C1 segment of cervical spinal cord (tissue), 14 donors: ENCODE measurements at regions not wholly inside any gene's neighbourhood (a gene's known extent, or its start where the extent isn't known, plus 50 kb on each side); places are given as distances from the start of the nearest gene placed in this dataset.

Experiments
- DNase-seq, 14 donors: peaks; one replicate each; lab custom pipeline; 2025; lab: John Stamatoyannopoulos, UW

DNA sequence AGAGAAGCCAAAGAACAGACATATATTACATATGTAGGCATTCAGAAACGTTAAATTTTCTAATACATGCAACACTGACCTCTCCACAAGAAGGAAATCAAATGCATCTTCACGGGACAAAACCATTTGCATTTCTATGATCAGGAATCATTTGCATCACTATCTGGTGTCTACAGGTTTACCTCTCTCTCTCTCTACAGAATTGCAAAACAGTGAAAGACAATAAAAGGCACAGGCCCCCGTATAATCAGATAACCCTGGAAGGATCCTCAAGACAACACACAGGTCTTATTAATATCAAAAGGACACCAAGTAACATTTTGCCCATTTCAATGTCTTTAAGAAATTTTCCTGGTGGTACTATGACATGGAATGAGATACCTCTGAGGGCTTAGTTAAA lies 306.3 kb downstream of the GPAM start:
- no peak for DNase-seq

DNA sequence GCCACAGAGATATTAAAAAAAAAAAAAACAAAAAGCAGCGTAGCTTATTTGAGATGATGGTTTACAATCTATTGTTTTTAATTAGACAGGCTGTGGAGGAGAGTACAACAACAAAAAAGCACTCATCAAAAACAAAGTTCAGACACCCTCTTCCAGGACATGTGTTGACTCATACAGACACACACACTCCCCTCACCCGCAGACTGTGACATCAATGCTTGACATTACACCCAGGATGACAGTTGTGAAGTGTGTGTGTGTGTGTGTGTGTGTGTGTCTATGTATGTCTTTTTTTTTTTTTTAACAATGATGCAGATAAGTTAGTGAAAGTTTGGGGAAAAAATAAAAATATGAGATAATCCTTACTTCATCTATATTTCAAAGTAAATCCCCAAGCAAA lies 303.6 kb downstream of the GPAM start:
- no peak for DNase-seq

DNA sequence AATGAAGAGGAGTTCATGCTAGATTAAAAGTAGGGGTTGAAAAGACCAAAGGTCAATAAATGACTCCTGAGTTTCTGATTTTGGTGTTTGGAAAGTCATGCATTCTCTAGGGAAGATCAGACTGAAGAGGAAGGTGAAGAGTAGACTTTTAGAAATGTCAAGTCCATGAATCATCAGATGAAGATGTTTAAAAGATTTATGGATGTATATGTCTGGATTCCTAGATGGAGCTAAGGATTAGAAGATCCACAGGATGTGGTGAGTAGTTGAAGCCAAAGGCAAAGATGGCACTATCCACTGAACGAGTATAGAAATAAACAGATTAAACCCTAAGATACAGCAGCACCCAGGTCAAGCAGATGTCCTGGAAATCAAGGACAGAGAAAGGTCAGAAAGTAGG lies 298.5 kb downstream of the GPAM start:
- no peak for DNase-seq

DNA sequence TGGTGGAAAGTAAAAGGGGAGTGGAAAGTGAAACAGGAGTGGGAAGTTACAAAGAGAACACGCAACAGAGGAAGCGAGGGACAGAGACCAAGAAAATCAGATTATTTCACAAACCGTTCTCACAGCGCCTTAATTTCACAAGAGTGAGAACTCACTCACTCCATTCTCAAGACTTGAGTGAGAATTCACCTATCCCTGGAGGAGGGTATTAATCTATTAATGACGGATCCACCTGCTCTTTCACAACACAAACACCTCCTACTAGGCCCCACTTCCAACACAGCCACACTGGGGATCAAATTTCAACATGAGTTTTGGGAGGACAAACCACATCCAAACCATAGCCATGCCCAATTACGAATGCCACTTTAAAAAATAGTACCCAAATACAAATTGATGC lies 297.6 kb downstream of the GPAM start:
- DNase-seq, result no peak

DNA sequence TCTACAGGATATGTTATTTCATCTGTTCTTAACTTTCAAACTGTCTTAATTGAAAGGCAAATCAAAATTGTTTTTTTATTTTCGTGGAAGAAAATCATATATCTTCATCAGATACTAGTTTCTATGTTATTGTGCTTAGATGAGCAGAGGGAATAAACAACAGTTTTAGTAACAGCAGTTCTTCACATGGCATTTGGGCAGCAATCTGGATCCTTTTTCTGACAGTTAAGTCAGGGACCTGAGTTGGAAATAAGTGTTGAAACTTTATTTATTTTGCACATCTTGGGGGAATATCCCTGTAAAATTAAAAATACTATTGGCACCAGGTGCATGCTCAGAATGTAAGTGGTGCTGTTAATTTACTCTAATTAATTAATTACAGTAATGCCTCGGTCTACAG lies 296.3 kb downstream of the GPAM start:
- no peak for DNase-seq

DNA sequence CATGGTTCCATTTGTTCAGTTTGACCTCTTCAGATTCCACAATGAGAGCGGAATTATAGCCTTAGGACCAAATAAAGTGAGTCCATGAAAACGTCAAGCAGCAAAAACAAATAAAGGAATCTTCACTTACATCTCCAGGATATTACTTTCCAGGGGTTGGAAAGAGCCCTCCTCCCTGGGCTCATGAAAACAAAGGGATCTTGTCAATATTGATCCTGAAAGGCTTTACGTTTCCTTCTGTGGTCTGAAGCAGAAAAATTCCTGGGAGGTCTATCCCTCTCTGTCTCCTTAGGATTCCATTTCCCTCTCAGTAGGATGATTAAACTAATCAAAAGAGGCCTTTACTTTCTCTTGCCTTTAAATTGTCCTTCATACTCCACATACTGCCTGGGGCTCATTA lies 293.5 kb downstream of the GPAM start:
- DNase-seq, result no peak

DNA sequence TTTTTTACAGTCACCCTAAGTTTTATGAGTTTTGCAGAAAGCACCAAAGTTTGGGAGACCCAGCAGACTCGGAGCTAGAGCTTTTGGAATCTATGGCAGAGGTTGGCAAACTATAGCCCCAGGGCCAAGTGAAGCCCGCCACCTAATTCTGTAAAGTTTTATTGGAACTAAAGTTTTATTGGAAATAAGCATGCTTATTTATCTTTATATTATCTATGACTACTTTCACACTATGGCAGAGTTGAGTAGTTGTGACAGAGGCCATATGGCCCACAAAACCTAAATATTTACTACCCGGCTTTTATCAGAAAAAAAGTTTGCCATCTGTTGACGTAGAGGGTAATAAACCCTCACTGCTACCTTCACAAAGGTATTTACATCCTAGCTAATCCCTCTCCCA lies 267.6 kb downstream of the GPAM start:
- DNase-seq, result no peak

DNA sequence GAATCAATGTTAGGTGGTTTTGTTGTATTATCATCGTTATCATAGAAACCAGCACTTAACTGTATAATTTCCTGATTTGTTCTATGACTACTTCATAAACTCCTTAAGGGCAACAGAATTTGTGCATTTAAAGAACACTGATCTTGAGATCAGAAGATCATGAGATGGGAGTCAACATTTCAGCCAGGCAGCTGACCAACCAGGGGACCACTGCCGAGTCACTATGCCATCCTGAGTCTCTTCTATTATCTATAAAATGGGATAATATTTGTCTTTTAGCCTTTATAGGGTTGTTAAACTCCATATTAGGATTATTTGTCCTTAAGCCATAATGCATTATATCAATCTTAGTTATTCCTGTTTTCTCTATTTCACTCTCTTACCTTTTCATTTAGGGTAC lies 261.7 kb downstream of the GPAM start:
- no peak for DNase-seq

DNA sequence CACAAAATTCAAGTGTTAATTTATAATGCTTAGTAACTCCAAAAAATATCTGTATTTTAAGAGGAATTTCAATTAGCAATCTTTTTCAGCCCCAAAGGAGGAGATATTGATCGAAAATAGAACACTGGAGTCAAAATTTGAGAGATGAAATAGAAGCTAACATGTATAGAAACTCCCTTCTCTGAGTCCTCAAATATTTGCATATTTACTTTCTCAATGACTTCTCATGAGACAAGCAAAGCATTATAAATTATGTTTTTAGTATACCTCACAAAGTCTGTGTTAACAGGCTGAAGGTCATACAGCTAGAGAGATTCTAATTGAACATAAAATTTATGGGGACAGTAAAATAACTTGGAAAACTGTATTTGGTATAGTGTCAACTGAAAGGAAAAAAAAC lies 260.5 kb downstream of the GPAM start:
- no peak for DNase-seq

DNA sequence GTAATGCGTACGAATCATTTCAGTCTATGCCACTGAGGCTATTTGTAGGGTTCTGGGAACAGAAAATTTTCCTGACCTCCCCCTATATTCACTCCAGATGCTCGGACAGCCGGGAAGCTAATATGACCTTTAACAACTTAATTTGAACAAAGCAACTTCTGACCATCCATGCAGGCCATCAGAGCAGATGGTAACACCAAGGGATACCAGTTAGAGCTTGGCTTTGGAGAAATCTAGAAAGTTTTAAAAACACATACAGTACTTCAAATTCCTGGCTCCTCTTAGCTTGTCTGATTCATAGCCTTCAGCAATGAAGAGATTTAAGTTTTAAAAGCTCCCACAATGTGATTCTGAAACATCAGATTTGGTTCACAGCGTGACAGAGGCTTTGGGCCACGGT lies 257.3 kb downstream of the GPAM start:
- peak in 1 of 14 donors; percentile 68 for DNase-seq

DNA sequence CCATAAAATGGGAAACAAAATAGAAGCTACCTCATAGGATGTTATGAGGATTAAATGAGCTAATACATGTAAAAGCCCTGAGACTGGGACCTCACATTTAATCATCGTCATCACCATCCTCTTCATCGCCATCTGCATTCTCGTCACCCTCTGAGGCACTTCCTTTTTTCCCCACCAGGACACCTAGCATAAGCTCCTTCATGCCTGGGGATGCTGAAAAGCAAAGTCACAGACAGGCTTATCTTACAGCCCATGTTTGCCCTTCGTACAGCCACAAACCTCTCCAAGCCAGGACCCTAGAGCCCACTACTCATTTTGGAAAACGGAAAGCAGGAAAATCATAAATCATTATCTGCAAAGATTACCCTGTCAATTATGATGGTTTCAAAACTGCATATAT lies 249.6 kb downstream of the GPAM start:
- DNase-seq, result no peak

DNA sequence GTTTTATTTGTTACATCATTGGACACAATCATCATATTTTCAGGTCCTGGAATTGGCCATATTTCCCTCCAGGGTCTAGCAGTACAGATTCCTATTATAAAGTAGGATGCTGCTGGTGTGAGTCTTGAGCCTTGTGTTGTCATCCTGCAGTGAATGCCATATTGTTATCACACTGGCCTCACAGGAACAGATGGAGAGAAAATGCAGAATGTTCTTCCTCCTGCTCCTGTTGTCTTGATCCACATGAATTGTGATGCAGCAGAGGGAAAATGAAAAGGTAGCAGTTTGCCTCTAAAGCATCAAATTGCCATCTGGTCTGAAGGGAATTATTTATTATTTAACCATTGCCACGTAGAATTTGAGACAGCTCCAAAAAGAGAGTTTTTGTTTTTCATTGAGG lies 248.6 kb downstream of the GPAM start:
- DNase-seq, result peak in 2 of 14 donors; percentile 19 to 98

DNA sequence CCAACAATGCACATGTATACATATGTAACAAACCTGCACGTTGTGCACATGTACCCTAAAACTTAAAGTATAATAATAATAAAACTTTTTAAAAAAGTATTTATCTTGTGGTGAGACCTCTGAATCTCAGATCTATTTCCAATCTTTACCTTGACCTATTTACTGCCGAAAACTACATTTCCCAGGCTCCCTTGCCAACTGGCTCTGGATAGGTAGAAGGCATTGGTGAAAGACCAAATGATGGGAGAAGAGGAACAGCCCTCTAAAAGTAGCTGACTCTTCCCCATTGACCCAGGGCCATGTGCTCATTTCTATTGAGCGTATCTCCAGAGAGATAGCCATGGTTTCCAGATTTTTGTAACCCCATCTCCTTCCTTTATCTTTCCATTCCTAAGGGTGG lies 247.4 kb downstream of the GPAM start:
- DNase-seq, result no peak

DNA sequence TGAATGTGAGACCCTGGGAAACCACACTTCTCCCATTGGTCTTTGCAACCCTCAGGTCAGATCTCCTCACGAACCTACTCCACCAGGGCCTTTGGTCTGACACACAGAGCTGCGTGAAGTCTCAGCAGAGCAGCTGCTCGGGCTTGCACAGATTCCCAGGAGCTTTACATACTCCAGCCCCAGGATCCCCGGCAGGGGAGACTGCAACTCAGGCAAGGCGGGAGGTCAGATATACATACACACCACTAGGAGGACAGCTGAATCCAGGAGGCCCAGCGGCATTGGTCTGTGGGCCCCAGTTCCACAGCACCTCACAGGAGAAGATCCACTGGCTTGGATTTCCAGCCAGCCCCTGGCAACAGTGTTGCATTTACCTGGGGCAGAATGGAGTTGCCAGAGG lies 239.2 kb downstream of the GPAM start:
- DNase-seq, result no peak

DNA sequence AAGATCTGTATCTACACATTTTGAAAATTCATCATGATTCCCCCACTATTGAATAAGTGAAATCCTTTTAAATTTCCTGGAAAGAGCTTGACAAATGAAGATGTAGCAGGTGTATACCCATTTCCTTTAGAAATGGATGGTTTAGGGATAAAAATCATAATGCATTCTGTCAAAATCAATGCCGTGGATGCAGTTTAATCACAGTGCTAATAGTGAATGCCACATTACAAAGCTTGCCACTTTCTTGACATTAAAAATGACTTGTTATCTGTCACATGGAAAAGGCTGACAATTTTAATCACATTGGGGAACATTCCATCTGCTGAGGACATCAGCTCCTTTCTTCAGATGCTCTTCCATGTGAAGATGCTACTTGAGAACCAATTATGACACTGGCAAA lies 229.6 kb downstream of the GPAM start:
- no peak for DNase-seq

DNA sequence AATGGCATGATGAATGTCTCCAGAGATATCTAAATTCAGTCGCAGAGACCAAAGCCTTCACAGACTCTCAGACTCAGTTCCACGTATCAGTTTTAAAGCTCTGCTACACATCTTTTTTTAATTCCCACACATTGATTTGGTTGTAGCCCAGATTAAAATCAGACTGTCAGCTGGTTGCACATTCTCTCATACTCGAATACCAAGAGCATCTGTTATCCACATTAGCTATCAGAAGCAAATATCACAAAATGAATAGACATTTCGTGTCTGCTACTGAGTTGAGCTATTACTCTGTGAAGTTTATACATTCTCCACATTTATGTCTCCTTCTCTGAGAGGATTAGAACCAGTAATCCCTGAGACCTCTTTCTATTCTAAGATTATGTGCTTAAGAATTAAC lies 229.2 kb downstream of the GPAM start:
- no peak for DNase-seq

DNA sequence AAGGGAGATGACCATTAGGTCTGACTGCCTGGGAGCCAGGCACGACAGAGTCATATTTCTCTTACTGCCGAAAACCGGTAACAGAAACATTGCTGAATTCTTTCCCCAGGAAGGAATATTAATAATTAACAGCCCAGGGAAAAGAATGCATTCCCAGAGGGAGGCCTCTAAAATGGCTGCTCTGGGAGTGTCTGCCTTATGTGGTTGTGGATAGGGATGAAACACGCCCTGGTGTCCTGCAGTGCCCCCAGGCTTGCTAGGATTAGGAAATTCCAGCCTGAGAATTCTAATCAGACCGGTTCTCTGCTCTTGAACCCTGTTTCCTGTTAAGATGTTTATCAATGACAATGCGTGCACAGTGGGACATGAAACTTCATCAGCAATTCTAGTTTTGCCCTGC lies 226.7 kb downstream of the GPAM start:
- DNase-seq, result no peak

DNA sequence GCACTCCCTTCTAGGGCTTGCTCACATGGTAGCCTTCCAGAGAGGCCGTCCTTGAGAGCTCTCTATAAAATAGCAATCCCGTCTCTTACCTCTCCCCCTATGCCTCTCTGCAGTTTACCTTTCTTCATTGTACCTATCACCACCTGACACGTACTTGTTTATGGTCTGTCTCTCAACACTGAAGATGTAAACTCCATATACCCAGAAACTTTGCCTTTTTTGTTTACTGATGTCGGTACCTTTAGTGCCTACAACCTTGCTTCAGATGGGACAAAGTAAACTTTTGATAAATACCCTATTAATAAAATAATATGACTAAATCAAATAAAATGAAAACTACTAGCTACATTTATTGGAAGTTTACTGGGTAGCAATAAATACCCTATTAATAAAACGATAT lies 220.6 kb downstream of the GPAM start:
- DNase-seq, result no peak

DNA sequence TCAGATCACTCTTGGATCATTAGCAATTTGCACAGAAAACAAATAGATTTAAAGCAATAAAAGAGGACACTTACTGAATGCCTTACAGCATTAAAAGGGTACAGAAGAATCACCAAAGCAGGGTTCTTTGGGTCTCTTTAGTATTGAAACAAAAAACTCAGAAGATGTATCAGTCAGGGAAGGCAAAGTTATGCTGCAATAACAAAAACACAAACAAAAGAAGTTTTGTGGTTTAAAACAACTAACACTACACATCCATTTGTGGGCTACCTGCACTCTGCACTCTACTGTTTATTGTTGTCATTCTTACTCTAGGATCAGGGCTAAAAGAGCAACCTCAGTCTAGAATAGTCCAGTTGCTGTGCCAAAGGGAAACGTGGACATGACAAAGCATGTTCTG lies 216.4 kb downstream of the GPAM start:
- no peak for DNase-seq

DNA sequence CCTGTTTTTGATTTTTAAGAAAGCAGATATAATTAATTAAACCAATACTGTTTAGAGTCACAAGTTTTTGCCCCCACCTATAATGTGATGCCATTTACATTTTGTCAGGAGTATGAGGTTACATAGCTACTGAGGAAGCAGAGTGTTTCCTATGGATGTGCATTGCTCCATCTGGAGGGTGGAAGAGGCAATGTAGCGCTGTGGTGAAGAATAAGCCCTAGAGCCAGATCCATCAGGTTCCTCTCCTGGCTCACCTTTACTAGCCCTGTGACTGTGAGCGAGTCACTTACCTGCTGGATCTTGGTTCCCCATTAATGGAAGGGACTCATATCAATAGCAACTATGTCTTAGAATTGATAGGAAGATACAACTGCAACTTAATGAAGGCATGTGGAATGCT lies 216.0 kb downstream of the GPAM start:
- no peak for DNase-seq

DNA sequence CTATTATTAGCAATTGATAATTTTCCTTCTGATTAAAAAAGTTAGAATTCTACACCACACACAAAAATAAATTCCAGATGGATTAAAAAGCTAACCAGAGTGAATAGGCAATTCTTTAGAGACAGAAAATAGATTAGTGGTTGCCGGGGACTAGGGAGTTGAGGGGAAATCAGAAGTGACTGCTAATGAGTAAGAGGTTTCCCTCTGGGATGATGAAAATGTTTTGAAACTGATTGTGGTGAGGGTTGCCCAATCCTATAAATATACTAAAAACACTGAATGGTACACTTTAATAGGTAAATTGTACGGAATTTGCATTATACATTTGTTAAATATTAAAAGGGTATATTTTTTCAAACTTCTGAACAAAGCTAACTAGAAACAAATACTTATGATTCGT lies 214.9 kb downstream of the GPAM start:
- no peak for DNase-seq

DNA sequence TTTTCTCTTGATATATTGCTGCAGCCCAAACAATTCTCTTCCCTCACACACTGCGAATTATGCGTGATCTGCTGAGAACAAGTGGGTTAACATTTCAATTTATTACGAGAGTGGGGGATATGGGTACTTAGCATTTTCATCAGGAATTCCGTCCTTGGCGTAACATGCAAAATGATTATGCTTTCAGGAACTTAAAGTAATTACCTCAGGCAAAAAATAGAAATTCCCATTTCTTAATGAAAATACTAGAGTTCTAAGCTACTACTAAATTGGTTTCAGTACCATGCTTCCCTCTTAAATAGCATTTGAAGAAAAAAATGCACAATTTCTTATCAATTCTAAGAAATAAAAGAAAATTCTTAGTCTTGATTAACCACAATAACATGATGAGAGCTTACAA lies 213.5 kb downstream of the GPAM start:
- no peak for DNase-seq

DNA sequence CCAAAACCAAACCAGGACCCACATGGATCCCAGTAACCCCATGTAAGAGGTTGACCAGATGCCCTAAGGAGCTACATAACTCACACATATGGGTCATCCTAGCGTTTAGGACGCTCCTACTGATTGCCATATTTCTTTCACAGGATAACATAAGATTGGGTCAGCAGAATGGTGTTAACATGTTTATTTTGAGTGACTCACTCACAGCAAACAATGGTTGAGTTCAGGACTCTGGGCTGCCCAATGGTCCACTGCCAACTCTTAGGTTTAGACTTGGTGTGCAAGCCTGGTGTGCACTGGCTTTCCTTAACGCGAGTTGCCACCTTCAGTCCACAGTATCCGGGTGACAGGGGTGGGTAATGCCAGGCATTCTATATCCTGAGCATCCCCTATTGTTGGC lies 211.5 kb downstream of the GPAM start:
- no peak for DNase-seq

DNA sequence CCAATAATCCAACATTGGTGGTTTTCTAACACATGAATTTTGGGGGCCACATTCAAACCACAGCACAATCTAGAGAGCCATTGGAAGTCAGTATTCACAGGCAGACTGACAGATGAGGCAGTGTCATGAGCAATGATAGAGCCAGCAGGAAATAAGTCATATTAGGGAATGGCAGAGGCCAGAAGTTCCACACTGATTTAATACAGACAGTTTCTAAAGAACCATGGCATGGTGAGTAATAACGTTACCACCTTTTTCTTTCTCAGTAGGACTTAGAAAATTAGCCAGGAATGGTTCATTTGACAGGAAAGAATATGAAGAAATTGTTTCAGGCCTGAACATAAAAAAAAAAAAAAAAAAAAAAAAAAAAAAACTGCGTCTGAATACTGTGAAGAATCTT lies 210.3 kb downstream of the GPAM start:
- no peak for DNase-seq

DNA sequence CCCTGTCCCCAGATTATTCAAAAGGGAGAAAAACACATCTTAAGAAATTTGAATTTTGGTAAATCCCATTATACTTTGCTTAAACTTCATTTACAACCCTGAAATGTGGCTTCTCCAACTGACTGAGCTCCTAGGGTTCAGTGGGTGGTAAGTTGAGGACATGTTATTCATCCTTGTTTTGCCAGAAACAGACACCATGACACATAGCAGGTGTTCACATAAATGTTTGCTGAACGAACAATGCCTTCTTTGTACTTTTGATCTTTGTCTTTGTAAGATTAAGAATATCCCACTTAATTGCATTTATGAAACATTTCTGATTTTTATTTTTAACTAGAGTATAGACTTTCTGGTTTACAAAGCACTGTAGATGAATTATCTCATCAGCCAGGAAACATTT lies 209.7 kb downstream of the GPAM start:
- DNase-seq, result no peak
